ENCODE measurements at regions not wholly inside any gene's neighbourhood (a gene's known extent, or its start where the extent isn't known, plus 50 kb on each side); places are given as distances from the start of the nearest gene placed in this dataset.
"Not testable (repeated sequence)": the region's sequence is repeated elsewhere in the genome, so short reads cannot be mapped to it uniquely, and the experiment has no call there.

- not testable (repeated sequence) for H3K9me3 ChIP-seq (ENCODE audit: control insufficient read depth in 1 of 2, low read length in 2 of 2); H3K27me3 ChIP-seq (ENCODE audit: control insufficient read depth in 1 of 2, insufficient read depth in 2 of 2, low read length in 2 of 2); H3K27ac ChIP-seq (ENCODE audit: low read depth, low read length); H3K36me3 ChIP-seq (ENCODE audit: control insufficient read depth in 1 of 2, insufficient read depth in 2 of 2, low read length in 2 of 2); H3K4me1 ChIP-seq (ENCODE audit: control insufficient read depth in 1 of 2, insufficient read depth in 2 of 2, low read length in 2 of 2); H3K4me3 ChIP-seq (ENCODE audit: low read depth in 1 of 2, low read length in 2 of 2); H3K9ac ChIP-seq (ENCODE audit: low read depth in 1 of 2, low read length in 2 of 2)
Observed at GRCh38 chr3:35146256-35147035, 492.9 kb upstream of the ARPP21 start.

- H3K9me3 ChIP-seq (ENCODE audit: control insufficient read depth in 1 of 2, low read length in 2 of 2) = peaks cover 7 to 12% of the 10 kb centered on the region in 2 donors
- no peaks in the 10 kb centered on the region for H3K36me3 ChIP-seq (ENCODE audit: control insufficient read depth in 1 of 2, insufficient read depth in 2 of 2, low read length in 2 of 2)
- H3K4me3 ChIP-seq (ENCODE audit: low read depth in 1 of 2, low read length in 2 of 2) = no peak overlapping the region
- H3K27ac ChIP-seq (ENCODE audit: low read depth, low read length) = no peak overlapping the region
- no peaks in the 10 kb centered on the region for H3K4me1 ChIP-seq (ENCODE audit: control insufficient read depth in 1 of 2, insufficient read depth in 2 of 2, low read length in 2 of 2)
- H3K27me3 ChIP-seq (ENCODE audit: control insufficient read depth in 1 of 2, insufficient read depth in 2 of 2, low read length in 2 of 2) = no peaks in the 10 kb centered on the region
- H3K9ac ChIP-seq (ENCODE audit: low read depth in 1 of 2, low read length in 2 of 2) = no peak overlapping the region
Observed at GRCh38 chr3:35183927-35184675, 455.2 kb upstream of the ARPP21 start.

GRCh38 chr3:35184775-35185174 lies 454.6 kb upstream of the ARPP21 start:
- no peaks in the 10 kb centered on the region for H3K27me3 ChIP-seq (ENCODE audit: control insufficient read depth in 1 of 2, insufficient read depth in 2 of 2, low read length in 2 of 2)
- H3K4me1 ChIP-seq (ENCODE audit: control insufficient read depth in 1 of 2, insufficient read depth in 2 of 2, low read length in 2 of 2) = no peaks in the 10 kb centered on the region
- H3K9me3 ChIP-seq (ENCODE audit: control insufficient read depth in 1 of 2, low read length in 2 of 2) = peaks cover 7 to 12% of the 10 kb centered on the region in 2 donors
- no peak overlapping the region for H3K4me3 ChIP-seq (ENCODE audit: low read depth in 1 of 2, low read length in 2 of 2)
- H3K27ac ChIP-seq (ENCODE audit: low read depth, low read length) = no peak overlapping the region
- H3K9ac ChIP-seq (ENCODE audit: low read depth in 1 of 2, low read length in 2 of 2) = no peak overlapping the region
- H3K36me3 ChIP-seq (ENCODE audit: control insufficient read depth in 1 of 2, insufficient read depth in 2 of 2, low read length in 2 of 2) = no peaks in the 10 kb centered on the region

GRCh38 chr3:35187908-35188307 lies 451.4 kb upstream of the ARPP21 start:
- Histone ChIP-seq H3K9me3 (ENCODE audit: control insufficient read depth in 1 of 2, low read length in 2 of 2) (peaks cover 0 to 7% of the 10 kb centered on the region in 2 donors), H3K27me3 (ENCODE audit: control insufficient read depth in 1 of 2, insufficient read depth in 2 of 2, low read length in 2 of 2) (no peaks in the 10 kb centered on the region), H3K4me3 (ENCODE audit: low read depth in 1 of 2, low read length in 2 of 2) (no peak overlapping the region), H3K4me1 (ENCODE audit: control insufficient read depth in 1 of 2, insufficient read depth in 2 of 2, low read length in 2 of 2) (no peaks in the 10 kb centered on the region), H3K36me3 (ENCODE audit: control insufficient read depth in 1 of 2, insufficient read depth in 2 of 2, low read length in 2 of 2) (no peaks in the 10 kb centered on the region), H3K27ac (ENCODE audit: low read depth, low read length) (no peak overlapping the region), H3K9ac (ENCODE audit: low read depth in 1 of 2, low read length in 2 of 2) (no peak overlapping the region)

- Histone ChIP-seq H3K36me3 (ENCODE audit: control insufficient read depth in 1 of 2, insufficient read depth in 2 of 2, low read length in 2 of 2) (no peaks in the 10 kb centered on the region), H3K4me3 (ENCODE audit: low read depth in 1 of 2, low read length in 2 of 2) (no peak overlapping the region), H3K27ac (ENCODE audit: low read depth, low read length) (no peak overlapping the region), H3K9ac (ENCODE audit: low read depth in 1 of 2, low read length in 2 of 2) (no peak overlapping the region), H3K4me1 (ENCODE audit: control insufficient read depth in 1 of 2, insufficient read depth in 2 of 2, low read length in 2 of 2) (no peaks in the 10 kb centered on the region), H3K9me3 (ENCODE audit: control insufficient read depth in 1 of 2, low read length in 2 of 2) (no peaks in the 10 kb centered on the region), H3K27me3 (ENCODE audit: control insufficient read depth in 1 of 2, insufficient read depth in 2 of 2, low read length in 2 of 2) (no peaks in the 10 kb centered on the region)
Observed at GRCh38 chr3:35194666-35195065, 444.7 kb upstream of the ARPP21 start.

- H3K27ac ChIP-seq (ENCODE audit: low read depth, low read length) = no peak overlapping the region
- H3K4me3 ChIP-seq (ENCODE audit: low read depth in 1 of 2, low read length in 2 of 2) = no peak overlapping the region
- no peaks in the 10 kb centered on the region for H3K9me3 ChIP-seq (ENCODE audit: control insufficient read depth in 1 of 2, low read length in 2 of 2)
- H3K36me3 ChIP-seq (ENCODE audit: control insufficient read depth in 1 of 2, insufficient read depth in 2 of 2, low read length in 2 of 2) = no peaks in the 10 kb centered on the region
- no peak overlapping the region for H3K9ac ChIP-seq (ENCODE audit: low read depth in 1 of 2, low read length in 2 of 2)
- no peaks in the 10 kb centered on the region for H3K4me1 ChIP-seq (ENCODE audit: control insufficient read depth in 1 of 2, insufficient read depth in 2 of 2, low read length in 2 of 2)
- no peaks in the 10 kb centered on the region for H3K27me3 ChIP-seq (ENCODE audit: control insufficient read depth in 1 of 2, insufficient read depth in 2 of 2, low read length in 2 of 2)
Observed at GRCh38 chr3:35198857-35199256, 440.5 kb upstream of the ARPP21 start.

- H3K4me1 ChIP-seq (ENCODE audit: control insufficient read depth in 1 of 2, insufficient read depth in 2 of 2, low read length in 2 of 2) = no peaks in the 10 kb centered on the region
- no peak overlapping the region for H3K27ac ChIP-seq (ENCODE audit: low read depth, low read length)
- no peaks in the 10 kb centered on the region for H3K9me3 ChIP-seq (ENCODE audit: control insufficient read depth in 1 of 2, low read length in 2 of 2)
- no peak overlapping the region for H3K4me3 ChIP-seq (ENCODE audit: low read depth in 1 of 2, low read length in 2 of 2)
- no peaks in the 10 kb centered on the region for H3K36me3 ChIP-seq (ENCODE audit: control insufficient read depth in 1 of 2, insufficient read depth in 2 of 2, low read length in 2 of 2)
- H3K27me3 ChIP-seq (ENCODE audit: control insufficient read depth in 1 of 2, insufficient read depth in 2 of 2, low read length in 2 of 2) = no peaks in the 10 kb centered on the region
- no peak overlapping the region for H3K9ac ChIP-seq (ENCODE audit: low read depth in 1 of 2, low read length in 2 of 2)
Observed at GRCh38 chr3:35200056-35200455, 439.3 kb upstream of the ARPP21 start.

GRCh38 chr3:35201211-35201610 lies 438.1 kb upstream of the ARPP21 start:
- Histone ChIP-seq H3K4me1 (ENCODE audit: control insufficient read depth in 1 of 2, insufficient read depth in 2 of 2, low read length in 2 of 2) (no peaks in the 10 kb centered on the region), H3K9me3 (ENCODE audit: control insufficient read depth in 1 of 2, low read length in 2 of 2) (no peaks in the 10 kb centered on the region), H3K9ac (ENCODE audit: low read depth in 1 of 2, low read length in 2 of 2) (no peak overlapping the region), H3K27ac (ENCODE audit: low read depth, low read length) (no peak overlapping the region), H3K36me3 (ENCODE audit: control insufficient read depth in 1 of 2, insufficient read depth in 2 of 2, low read length in 2 of 2) (no peaks in the 10 kb centered on the region), H3K27me3 (ENCODE audit: control insufficient read depth in 1 of 2, insufficient read depth in 2 of 2, low read length in 2 of 2) (no peaks in the 10 kb centered on the region), H3K4me3 (ENCODE audit: low read depth in 1 of 2, low read length in 2 of 2) (no peak overlapping the region)

GRCh38 chr3:35215525-35216500 lies 423.5 kb upstream of the ARPP21 start:
- Histone ChIP-seq H3K9ac (ENCODE audit: low read depth in 1 of 2, low read length in 2 of 2) (no peak overlapping the region), H3K4me1 (ENCODE audit: control insufficient read depth in 1 of 2, insufficient read depth in 2 of 2, low read length in 2 of 2) (no peaks in the 10 kb centered on the region), H3K36me3 (ENCODE audit: control insufficient read depth in 1 of 2, insufficient read depth in 2 of 2, low read length in 2 of 2) (no peaks in the 10 kb centered on the region), H3K9me3 (ENCODE audit: control insufficient read depth in 1 of 2, low read length in 2 of 2) (no peaks in the 10 kb centered on the region), H3K27me3 (ENCODE audit: control insufficient read depth in 1 of 2, insufficient read depth in 2 of 2, low read length in 2 of 2) (no peaks in the 10 kb centered on the region), H3K27ac (ENCODE audit: low read depth, low read length) (no peak overlapping the region), H3K4me3 (ENCODE audit: low read depth in 1 of 2, low read length in 2 of 2) (no peak overlapping the region)
